ENCODE measurements at regions not wholly inside any gene's neighbourhood (a gene's known extent, or its start where the extent isn't known, plus 50 kb on each side); places are given as distances from the start of the nearest gene placed in this dataset.
A peak's percentile ranks its signal among the peaks of the same experiment; 100 is the strongest.

GRCh38 chr6:43919774-43920173 is 149.8 kb downstream of the VEGFA start:
- Histone ChIP-seq H3K9me3 (no peaks in the 10 kb centered on the region), H3K36me3 (no peaks in the 10 kb centered on the region), H3K4me1 (peaks cover 26 to 38% (median 34%) of the 10 kb centered on the region in 3 donors), H3K27me3 (no peaks in the 10 kb centered on the region), H3K27ac (no peak overlapping the region), H3K4me3 (no peak overlapping the region)
- WGBS, 2 donors = 63 to 70% methylated on average over 2 of the region's 2 CpGs
- no peak for DNase-seq
- no peak for TF ChIP-seq CTCF (IDR thresholded peaks at IDR 0.05)
- ATAC-seq = no peak
- no peak for FAIRE-seq
- intact Hi-C loops (cut with DNase I) = no loop called here

- H3K27me3 ChIP-seq = no peaks in the 10 kb centered on the region
- H3K4me1 ChIP-seq = peaks cover 45 to 52% (median 49%) of the 10 kb centered on the region in 3 donors
- peak overlapping the region; percentile 12 to 78 (median 60) for H3K27ac ChIP-seq
- TF ChIP-seq CTCF (IDR thresholded peaks at IDR 0.05) = no peak
- no peak overlapping the region for H3K4me3 ChIP-seq
- H3K9me3 ChIP-seq = no peaks in the 10 kb centered on the region
- no peaks in the 10 kb centered on the region for H3K36me3 ChIP-seq
- intact Hi-C loops (cut with DNase I) = no loop called here
- FAIRE-seq = no peak
- ATAC-seq = no peak
- 68 to 73% methylated on average over 6 of the region's 6 CpGs for WGBS, 2 donors
- DNase-seq = no peak
Measured at GRCh38 chr6:43917878-43918382, 147.9 kb downstream of the VEGFA start.

- Histone ChIP-seq H3K36me3 (no peaks in the 10 kb centered on the region), H3K4me3 (no peak overlapping the region), H3K27ac (peak overlapping the region; percentile 44 to 78 (median 62)), H3K27me3 (no peaks in the 10 kb centered on the region), H3K4me1 (peaks cover 52 to 59% (median 56%) of the 10 kb centered on the region in 3 donors), H3K9me3 (no peaks in the 10 kb centered on the region)
- WGBS, 2 donors = 44 to 48% methylated on average over 12 of the region's 12 CpGs
- intact Hi-C loops (cut with DNase I) = no loop called here
- ATAC-seq = peak; percentile 40 to 58 (median 50)
- peak in 5 of 6 donors; percentile 60 to 80 (median 75) for DNase-seq
- no peak for TF ChIP-seq CTCF (IDR thresholded peaks at IDR 0.05)
- no peak for FAIRE-seq
Measured at GRCh38 chr6:43916924-43917877, 147.2 kb downstream of the VEGFA start.

GRCh38 chr6:43915986-43916923 is 146.2 kb downstream of the VEGFA start:
- WGBS, 2 donors = 39 to 41% methylated on average over 8 of the region's 8 CpGs
- TF ChIP-seq CTCF (IDR thresholded peaks at IDR 0.05) = no peak
- Histone ChIP-seq H3K9me3 (no peaks in the 10 kb centered on the region), H3K27ac (peak overlapping the region in 3 of 4 donors; percentile 50 to 78 (median 75)), H3K27me3 (no peaks in the 10 kb centered on the region), H3K36me3 (no peaks in the 10 kb centered on the region), H3K4me1 (peaks cover 55 to 62% (median 58%) of the 10 kb centered on the region in 3 donors), H3K4me3 (no peak overlapping the region)
- ATAC-seq (peak; percentile 42 to 59 (median 54)), DNase-seq (peak in 2 of 6 donors; percentile 53 to 55), FAIRE-seq (no peak)
- intact Hi-C loops (cut with DNase I) = no loop called here

Measured in pancreas (tissue), 10 donors.